ENCODE measurements at regions not wholly inside any gene's neighbourhood (a gene's known extent, or its start where the extent isn't known, plus 50 kb on each side); places are given as distances from the start of the nearest gene placed in this dataset.

- DNase-seq (ENCODE audit: low read depth in 4 of 4, low spot score in 3 of 4): no peak
These were observed 666.4 kb downstream of the KCNT2 start for GRCh38 chr1:195941795-195942194.

GRCh38 chr1:195941314-195941713, 666.9 kb downstream of the KCNT2 start:
- no peak for DNase-seq (ENCODE audit: low read depth in 4 of 4, low spot score in 3 of 4)

DNA sequence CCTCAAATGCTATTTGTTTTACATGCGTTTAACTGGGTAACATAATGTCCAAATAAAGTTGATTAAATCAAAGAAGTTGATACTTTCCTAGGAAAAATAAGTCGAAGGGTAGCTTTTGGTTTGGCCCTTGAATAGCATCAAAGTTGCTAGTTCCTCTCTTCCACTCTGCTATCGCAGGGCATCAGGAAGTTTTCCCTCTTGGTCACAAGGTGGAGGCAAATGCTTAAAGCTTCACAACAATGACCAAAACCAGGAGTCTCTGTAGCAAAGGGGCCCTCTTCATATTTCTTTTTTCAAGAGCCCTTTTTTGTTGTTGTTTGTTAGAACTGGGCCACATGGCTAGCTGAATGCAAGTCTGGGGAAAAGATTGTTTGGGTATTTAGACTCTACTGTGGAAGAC, 668.4 kb downstream of the KCNT2 start:
- DNase-seq (ENCODE audit: low read depth in 4 of 4, low spot score in 3 of 4): no peak

- no peak for DNase-seq (ENCODE audit: low read depth in 4 of 4, low spot score in 3 of 4)
These were observed 673.3 kb downstream of the KCNT2 start for GRCh38 chr1:195934817-195935553.

DNA sequence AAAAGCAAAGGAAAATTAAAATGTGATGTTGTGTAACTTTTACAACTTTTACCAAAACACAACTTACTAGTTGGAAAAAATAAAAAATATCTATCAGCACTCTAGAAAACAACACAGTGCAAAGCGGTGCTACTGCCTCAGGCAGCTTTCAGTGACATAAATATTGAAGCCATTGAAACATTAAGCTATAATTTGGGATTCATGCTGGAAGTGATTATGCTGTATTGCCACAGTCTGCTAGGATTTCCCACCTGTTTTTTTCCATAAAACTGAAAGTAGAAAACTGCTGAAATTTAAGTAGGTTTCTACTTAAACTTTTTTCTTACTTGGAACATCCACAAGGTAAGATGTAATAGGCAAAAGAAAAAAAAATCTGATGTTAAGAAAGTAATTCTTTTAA, 674.4 kb downstream of the KCNT2 start:
- DNase-seq (ENCODE audit: low read depth in 4 of 4, low spot score in 3 of 4): no peak

- DNase-seq (ENCODE audit: low read depth in 4 of 4, low spot score in 3 of 4): no peak
These were observed 692.4 kb downstream of the KCNT2 start for GRCh38 chr1:195915826-195916225.

GRCh38 chr1:195909061-195909460, 699.2 kb downstream of the KCNT2 start:
- no peak for DNase-seq (ENCODE audit: low read depth in 4 of 4, low spot score in 3 of 4)

DNA sequence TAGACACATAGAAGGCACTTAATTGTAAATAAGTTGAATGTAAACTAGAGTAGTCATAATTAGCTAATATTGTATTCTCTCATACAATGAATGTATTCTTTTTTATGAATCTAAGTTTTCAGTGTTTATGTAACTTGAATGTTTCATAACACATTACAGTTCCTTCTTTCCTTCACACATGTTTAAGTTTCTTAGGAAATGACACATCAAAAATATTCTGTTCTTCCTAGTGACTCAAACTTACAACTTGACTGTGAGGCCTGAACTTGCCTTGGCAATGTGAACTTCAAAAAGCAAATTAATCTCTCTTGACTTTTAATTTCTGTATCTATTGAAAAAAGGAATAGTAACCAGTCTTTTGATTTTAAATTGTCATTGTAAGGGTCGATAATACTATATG, 700.1 kb downstream of the KCNT2 start:
- DNase-seq (ENCODE audit: low read depth in 4 of 4, low spot score in 3 of 4): no peak

DNA sequence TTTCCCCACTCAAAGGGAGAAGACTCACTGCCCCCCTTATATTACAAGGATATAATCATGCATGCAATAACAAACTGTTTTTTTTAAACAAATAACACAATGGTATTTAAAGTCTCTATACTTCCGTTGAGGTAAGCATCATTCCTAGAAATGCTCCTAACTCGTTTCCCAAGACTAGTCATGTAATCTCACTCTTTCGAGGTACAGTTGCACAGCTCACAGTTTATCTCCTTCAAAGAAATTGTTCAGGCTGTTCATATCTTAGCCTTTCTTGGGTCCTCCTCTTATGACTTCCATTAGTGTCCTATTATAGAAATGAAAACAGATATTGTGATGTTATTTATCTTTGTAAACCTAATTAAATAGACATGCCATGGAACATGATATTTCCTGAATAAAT, 705.0 kb downstream of the KCNT2 start:
- DNase-seq (ENCODE audit: low read depth in 4 of 4, low spot score in 3 of 4): no peak

DNA sequence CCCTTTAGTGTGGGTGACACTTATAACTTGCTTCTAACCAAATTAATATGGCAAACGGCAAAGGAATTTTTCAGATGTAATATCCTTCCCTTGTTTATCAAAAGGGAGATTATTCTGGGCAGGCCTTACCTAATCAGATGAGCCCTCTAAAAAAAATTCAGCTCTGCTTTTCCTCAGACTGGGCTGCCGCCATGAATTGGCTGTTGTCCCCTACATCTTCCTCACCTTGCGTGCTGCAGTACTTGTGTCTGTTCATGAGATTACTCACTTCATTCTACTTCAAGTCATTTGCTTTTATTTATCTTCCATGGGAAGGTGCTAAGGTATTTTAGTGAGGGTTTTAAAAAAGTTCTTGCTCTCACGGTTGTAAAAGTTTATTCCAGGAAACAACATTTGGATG, 705.5 kb downstream of the KCNT2 start:
- DNase-seq (ENCODE audit: low read depth in 4 of 4, low spot score in 3 of 4): no peak

GRCh38 chr1:195899762-195900352, 708.4 kb downstream of the KCNT2 start:
- no peak for DNase-seq (ENCODE audit: low read depth in 4 of 4, low spot score in 3 of 4)

DNA sequence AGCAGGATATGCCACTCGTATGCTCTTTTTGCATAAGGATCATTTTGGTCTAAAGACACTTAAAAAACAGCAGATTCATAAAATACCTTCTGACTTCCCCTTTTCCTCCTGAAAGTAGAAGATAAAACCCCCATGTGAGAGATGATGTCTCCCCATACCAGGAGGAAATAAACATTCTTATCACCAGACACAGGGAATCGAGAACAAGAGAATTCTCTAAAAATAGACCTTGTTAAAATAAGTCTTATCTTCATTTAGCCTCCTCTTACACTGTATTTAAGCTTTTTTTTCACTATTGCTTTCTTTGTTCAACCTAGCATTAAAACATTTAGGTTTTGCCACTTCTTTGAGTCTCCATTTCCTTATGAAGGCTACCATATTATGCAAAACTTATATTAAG, 709.3 kb downstream of the KCNT2 start:
- no peak for DNase-seq (ENCODE audit: low read depth in 4 of 4, low spot score in 3 of 4)

DNA sequence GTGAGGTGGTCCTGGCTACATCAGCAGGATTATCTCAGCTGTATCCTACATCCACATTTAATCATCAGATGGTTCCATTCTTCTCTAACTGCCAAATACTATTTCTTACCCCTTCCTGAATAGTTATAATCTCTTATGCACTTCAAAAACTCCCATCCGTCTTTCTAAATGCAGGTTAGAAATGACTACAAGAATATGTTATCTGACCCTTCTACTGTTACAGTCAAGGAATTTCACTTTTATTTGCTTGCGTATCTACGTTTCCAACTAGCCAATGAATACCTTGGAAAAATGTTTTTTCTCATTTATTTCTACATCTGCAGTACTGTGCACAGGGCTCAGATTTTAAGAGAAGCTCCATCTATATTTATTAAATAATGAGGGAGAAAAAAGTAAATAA, 709.9 kb downstream of the KCNT2 start:
- no peak for DNase-seq (ENCODE audit: low read depth in 4 of 4, low spot score in 3 of 4)

- no peak for DNase-seq (ENCODE audit: low read depth in 4 of 4, low spot score in 3 of 4)
These were observed 711.2 kb downstream of the KCNT2 start for GRCh38 chr1:195897076-195897475.

DNA sequence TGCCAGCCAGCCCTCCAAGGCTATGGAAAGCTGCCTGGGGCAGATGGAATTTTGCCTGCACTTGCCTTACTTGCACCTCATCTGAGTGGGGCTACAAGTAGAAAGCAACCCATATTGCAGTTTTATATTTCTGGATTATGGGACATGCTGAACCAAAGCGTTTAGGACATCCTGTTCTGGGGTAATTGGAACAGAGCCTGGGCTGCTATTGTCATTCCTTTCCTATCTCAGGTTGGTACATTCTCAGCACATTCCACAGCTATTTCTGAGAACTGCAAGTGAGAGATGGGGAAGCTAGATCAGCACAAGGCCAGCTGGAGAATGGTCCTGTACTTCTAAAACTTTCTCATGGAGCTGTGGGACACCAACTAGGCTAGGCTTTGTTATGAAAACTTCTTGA, 713.8 kb downstream of the KCNT2 start:
- no peak for DNase-seq (ENCODE audit: low read depth in 4 of 4, low spot score in 3 of 4)

DNA sequence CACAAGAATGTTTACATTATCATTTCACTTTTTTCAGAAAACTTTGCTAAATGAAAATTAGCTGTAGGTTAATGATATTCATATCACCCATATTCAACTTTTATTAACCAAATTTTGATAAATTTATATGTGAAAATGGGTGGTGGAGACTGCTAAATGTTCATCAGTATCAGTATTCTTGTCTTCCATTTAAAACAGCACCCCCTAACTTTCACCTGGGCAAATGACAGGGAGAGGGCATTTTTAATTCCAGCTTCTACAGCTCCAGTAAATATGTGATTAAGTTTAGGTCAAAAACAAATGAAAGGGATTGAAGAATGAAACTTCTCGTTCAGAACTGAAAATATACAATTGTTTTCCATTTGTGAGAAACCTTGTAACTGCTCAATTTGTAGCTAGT, 722.2 kb downstream of the KCNT2 start:
- no peak for DNase-seq (ENCODE audit: low read depth in 4 of 4, low spot score in 3 of 4)

DNA sequence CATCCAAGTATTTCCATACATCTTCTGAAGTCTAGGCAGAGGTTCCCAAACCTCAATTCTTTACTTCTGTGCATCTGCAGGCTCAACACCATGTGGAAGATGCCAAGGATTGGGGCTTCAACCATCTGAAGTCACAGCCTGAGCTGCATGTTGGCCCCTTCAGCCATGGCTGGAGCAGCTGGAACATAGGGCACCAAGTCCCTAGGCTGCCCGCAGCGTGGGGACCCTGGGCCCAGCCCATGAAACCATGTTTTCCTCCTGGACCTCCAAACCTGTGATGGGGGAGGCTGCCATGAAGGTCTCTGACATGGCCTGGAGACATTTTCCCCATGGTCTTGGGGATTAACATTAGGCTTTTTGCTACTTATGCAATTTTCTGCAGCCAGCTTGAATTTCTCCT, 729.8 kb downstream of the KCNT2 start:
- no peak for DNase-seq (ENCODE audit: low read depth in 4 of 4, low spot score in 3 of 4)

GRCh38 chr1:195876792-195877191, 731.4 kb downstream of the KCNT2 start:
- no peak for DNase-seq (ENCODE audit: low read depth in 4 of 4, low spot score in 3 of 4)

DNA sequence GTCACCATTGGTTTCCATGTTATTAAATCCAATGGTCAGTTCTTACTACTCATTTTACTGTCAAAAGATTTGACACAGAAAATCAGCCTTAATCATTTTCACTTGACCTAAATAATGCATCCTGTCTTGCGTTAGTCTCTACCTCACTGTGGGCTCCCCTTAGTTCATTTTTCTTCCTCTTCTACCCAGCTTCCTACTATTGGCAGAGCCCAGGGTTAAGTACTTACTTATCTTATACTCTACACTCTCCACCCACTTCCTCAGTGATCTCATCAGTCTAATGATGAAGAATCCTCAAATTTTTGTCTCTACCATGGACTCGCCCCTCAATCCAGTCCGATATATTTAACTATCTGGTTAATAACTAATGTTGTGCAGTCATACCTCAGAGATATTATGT, 735.9 kb downstream of the KCNT2 start:
- DNase-seq (ENCODE audit: low read depth in 4 of 4, low spot score in 3 of 4): no peak

DNA sequence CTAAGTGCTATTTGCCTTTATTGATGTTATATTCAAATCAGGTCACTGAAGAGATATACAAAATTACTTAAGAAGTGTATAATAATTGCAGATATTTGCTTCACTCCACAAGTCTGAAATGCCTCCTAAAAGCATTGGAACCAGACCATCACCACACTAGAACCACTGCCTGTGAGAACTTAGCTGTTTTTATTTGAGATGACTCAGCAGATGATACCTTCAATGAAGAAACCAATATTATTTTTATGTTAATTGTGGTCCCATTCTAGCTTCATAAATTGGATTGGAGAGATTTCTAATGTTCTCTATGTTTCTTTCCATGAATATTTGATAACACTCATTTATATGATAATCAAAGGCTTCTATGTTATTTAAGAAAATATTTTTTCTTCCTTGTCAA, 740.6 kb downstream of the KCNT2 start:
- DNase-seq (ENCODE audit: low read depth in 4 of 4, low spot score in 3 of 4): no peak

- DNase-seq (ENCODE audit: low read depth in 4 of 4, low spot score in 3 of 4): no peak
These were observed 741.4 kb downstream of the KCNT2 start for GRCh38 chr1:195866781-195867222.

GRCh38 chr1:195866091-195866780, 742.0 kb downstream of the KCNT2 start:
- no peak for DNase-seq (ENCODE audit: low read depth in 4 of 4, low spot score in 3 of 4)
